RWPE1 (cell line): ENCODE measurements at regions not wholly inside any gene's neighbourhood (a gene's known extent, or its start where the extent isn't known, plus 50 kb on each side); places are given as distances from the start of the nearest gene placed in this dataset.

Experiments used
- CTCF ChIA-PET: fragments of 350-600 bp; sonication (Branson Sonifier 250); formaldehyde crosslinking; extraction: SDS; loops from one replicate; lab custom pipeline; 2021; lab: Yijun Ruan, JAX
- POLR2A ChIA-PET: fragments of 400-600 bp; formaldehyde crosslinking; extraction: SDS; loops from one replicate; lab custom pipeline; 2020; ENCODE audit warnings: antibody characterized with exemption; ENCODE audit not compliant: low non-redundant PET; lab: Yijun Ruan, JAX
- DNase-seq: peaks from one replicate; pipeline ENCODE4 v3.0.0; 2012; ENCODE audit warnings: low spot score
- H3K27ac ChIP-seq: fragments of 450-650 bp; 2 replicates; pipeline ENCODE4 v1.5.1; 2017
- TF ChIP-seq, protein P1 (sequence below): fragments of 450-650 bp; conservative IDR thresholded peaks from 2 replicates; pipeline ENCODE4 v1.5.1; 2017; ENCODE audit warnings: low read depth, mild to moderate bottlenecking

GRCh38 chr21:18951271-18952038, 547.9 kb upstream of the TMPRSS15 start:
- TF ChIP-seq, protein P1, sequence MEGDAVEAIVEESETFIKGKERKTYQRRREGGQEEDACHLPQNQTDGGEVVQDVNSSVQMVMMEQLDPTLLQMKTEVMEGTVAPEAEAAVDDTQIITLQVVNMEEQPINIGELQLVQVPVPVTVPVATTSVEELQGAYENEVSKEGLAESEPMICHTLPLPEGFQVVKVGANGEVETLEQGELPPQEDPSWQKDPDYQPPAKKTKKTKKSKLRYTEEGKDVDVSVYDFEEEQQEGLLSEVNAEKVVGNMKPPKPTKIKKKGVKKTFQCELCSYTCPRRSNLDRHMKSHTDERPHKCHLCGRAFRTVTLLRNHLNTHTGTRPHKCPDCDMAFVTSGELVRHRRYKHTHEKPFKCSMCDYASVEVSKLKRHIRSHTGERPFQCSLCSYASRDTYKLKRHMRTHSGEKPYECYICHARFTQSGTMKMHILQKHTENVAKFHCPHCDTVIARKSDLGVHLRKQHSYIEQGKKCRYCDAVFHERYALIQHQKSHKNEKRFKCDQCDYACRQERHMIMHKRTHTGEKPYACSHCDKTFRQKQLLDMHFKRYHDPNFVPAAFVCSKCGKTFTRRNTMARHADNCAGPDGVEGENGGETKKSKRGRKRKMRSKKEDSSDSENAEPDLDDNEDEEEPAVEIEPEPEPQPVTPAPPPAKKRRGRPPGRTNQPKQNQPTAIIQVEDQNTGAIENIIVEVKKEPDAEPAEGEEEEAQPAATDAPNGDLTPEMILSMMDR: peak; percentile 20; the same call in 1 of the 2 replicates
- DNase-seq: no peak
- ChIA-PET CTCF (interaction anchor here (0.6 kb wide), 2 partner anchors 15 to 382 kb away, joined by 3 read pairs; no protein-coding TSS in a partner anchor), POLR2A (no interaction called here)
- H3K27ac ChIP-seq: no peak overlapping the region

DNA sequence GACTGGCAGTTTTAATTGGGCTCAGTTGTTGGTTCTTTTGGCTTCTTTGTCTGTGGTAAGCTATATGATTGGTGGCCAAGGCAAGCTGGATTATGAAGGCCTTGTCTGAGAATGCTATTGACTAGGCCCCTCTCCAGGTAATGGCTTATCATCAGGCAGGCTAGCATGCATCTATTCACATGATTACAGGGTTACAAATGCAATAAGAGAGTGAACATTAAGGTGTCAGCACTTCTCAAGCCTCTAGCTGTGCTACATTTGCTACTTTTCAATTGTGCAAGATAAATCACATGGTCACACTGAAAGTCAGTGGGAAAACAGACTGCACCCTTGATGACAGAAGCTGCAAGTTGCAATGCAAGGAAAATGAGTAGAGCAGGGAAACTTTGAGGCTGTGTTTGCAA, 550.9 kb upstream of the TMPRSS15 start:
- TF ChIP-seq, protein P1: no peak
- no peak for DNase-seq
- ChIA-PET POLR2A (no interaction called here), CTCF (interaction anchor here (0.6 kb wide), 1 partner anchor 280 kb away, joined by 3 read pairs; no protein-coding TSS in a partner anchor)
- no peak overlapping the region for H3K27ac ChIP-seq

GRCh38 chr21:18959817-18960216, 556.2 kb upstream of the TMPRSS15 start:
- no peak for DNase-seq
- TF ChIP-seq, protein P1: no peak
- CTCF ChIA-PET: interaction anchor here (0.5 to 0.7 kb wide), 2 partner anchors 41 to 122 kb away, joined by 3 read pairs; no protein-coding TSS in a partner anchor
- H3K27ac ChIP-seq: no peak overlapping the region
- POLR2A ChIA-PET: no interaction called here

DNA sequence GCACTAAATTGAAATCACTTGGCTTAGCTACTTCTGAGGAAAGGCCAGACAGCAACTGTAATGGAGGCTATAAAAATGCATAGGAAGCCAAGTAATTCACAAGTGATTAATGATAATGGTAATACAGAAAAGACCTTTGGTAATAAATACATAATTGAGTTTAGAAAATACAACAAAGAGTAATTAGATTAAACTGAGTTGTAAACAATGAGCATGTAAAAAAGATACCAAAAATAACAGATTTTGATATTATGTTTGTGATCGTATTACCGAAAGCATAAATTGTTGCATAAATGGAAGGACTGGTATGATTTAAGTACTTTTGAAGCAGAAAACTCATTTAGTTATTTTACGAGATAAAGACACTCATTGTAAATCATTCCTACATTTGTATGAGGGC, 556.7 kb upstream of the TMPRSS15 start:
- H3K27ac ChIP-seq: no peak overlapping the region
- TF ChIP-seq, protein P1: no peak
- ChIA-PET CTCF (interaction anchor here (0.7 kb wide), 1 partner anchor 122 kb away, joined by 3 read pairs; no protein-coding TSS in a partner anchor), POLR2A (no interaction called here)
- no peak for DNase-seq

- no peak overlapping the region for H3K27ac ChIP-seq
- DNase-seq: no peak
- ChIA-PET CTCF (interaction anchor here (0.6 kb wide), 1 partner anchor 1812 kb away, joined by 6 read pairs; no protein-coding TSS in a partner anchor), POLR2A (no interaction called here)
- TF ChIP-seq, protein P1: no peak
These were observed 566.8 kb upstream of the TMPRSS15 start for GRCh38 chr21:18970416-18970815.

DNA sequence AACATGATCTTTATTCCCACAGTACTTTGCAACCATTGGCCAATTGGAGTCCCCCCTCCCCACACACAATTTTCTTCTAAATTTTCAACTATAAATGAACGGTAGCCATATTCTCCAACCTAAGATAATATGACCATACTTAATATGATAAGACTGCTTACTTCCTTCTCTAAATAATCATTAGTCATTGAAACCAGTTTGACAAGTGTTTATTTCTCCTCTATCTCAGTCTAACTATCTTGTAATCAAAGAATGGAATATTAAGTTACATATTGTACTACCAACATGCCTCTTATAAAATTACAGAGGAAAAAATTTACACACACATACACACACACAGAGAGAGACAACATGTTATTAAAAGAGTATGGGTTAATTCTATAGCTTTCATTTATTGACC, 567.4 kb upstream of the TMPRSS15 start:
- H3K27ac ChIP-seq: no peak overlapping the region
- TF ChIP-seq, protein P1: no peak
- DNase-seq: no peak
- ChIA-PET POLR2A (no interaction called here), CTCF (interaction anchor here (0.6 kb wide), 1 partner anchor 1812 kb away, joined by 6 read pairs; no protein-coding TSS in a partner anchor)
